H1 (cell line): ENCODE measurements at regions not wholly inside any gene's neighbourhood (a gene's known extent, or its start where the extent isn't known, plus 50 kb on each side); places are given as distances from the start of the nearest gene placed in this dataset.

Experiments
- SIN3A ChIP-seq, 2 experiments: IDR thresholded peaks in 1 of 2; conservative IDR thresholded peaks in 1 of 2; 2 replicates each; pipeline ENCODE4 v1.6.1; 2011 to 2012; ENCODE audit warnings: low read length in 2 of 2, improper control_type of control experiment in 1 of 2, low read depth in 1 of 2, mild to moderate bottlenecking in 1 of 2

DNA sequence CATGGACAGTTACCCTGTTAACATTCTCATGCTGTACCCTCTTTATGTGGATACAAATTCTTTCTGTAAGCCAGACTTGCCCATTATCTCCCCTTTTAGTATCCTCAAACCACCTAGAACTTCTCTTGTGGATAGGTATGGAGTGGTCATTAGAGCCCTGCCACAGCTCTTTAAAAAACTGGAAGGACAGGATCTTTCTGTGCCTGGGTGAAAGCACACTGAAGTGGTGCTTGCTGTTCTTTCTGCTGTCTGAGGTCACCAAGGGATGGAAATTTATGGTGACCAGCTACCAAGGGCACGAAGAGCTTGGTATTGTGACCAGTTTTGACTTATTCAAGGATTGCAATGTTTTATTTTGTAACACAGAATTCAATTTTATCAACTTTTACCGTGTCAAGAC lies 344.2 kb downstream of the CBLL2 start (continued):
- TF ChIP-seq SIN3A (conservative IDR thresholded peaks at IDR 0.05 in 1 of 2, IDR thresholded peaks at IDR 0.05 in 1 of 2; ENCODE audit: low read depth in 1 of 2, low read length in 2 of 2), result no peak
- TF ChIP-seq, all 59 proteins: peak for 0
